IMR-90 (cell line): ENCODE measurements at regions not wholly inside any gene's neighbourhood (a gene's known extent, or its start where the extent isn't known, plus 50 kb on each side); places are given as distances from the start of the nearest gene placed in this dataset.

Experiments used
- ATAC-seq: fragments of 200-7000 bp; cut with Tn5 transposase; 2 replicates; pipeline ENCODE4 v1.9.1; 2020; ENCODE audit warnings: low read depth, mild to moderate bottlenecking, moderate library complexity
- BruUV-seq: library from RNA; stranded (reverse); fragments of 400-500 nt; replicated peaks from 2 replicates; lab custom pipeline; 2021; lab: Mats Ljungman, UMichigan
- CTCF ChIA-PET: fragments of 300-600 bp; formaldehyde crosslinking; extraction: SDS; loops from one replicate; lab custom pipeline; 2021; ENCODE audit warnings: antibody characterized with exemption; lab: Yijun Ruan, JAX
- POLR2A ChIA-PET: fragments of 300-600 bp; sonication (Branson Sonifier 250); formaldehyde crosslinking; loops from one replicate; lab custom pipeline; 2022; ENCODE audit warnings: antibody characterized with exemption; ENCODE audit not compliant: unreplicated experiment; lab: Charles Lee
- DNase-seq: peaks from one replicate; pipeline ENCODE4 v3.0.0; 2013
- H2AFZ ChIP-seq: replicated peaks from 2 replicates; pipeline ENCODE3; 2013; ENCODE audit warnings: low read length, mild to moderate bottlenecking; ENCODE audit not compliant: poor library complexity
- H2AK5ac ChIP-seq: 2 replicates; pipeline ENCODE4 v1.6.1; 2013; ENCODE audit warnings: low read depth, low read length, inconsistent platforms
- H2AK9ac ChIP-seq: replicated peaks from 2 replicates; pipeline ENCODE3; 2013; ENCODE audit warnings: mild to moderate bottlenecking, low read depth, low read length, moderate library complexity; ENCODE audit not compliant: poor library complexity
- H2BK120ac ChIP-seq: 2 replicates; pipeline ENCODE4 v1.6.1; 2013; ENCODE audit warnings: low read depth, low read length, inconsistent platforms
- H2BK15ac ChIP-seq: 3 replicates; pipeline ENCODE4 v1.6.1; 2013; ENCODE audit warnings: low read depth, low read length, inconsistent platforms
- H2BK20ac ChIP-seq: 2 replicates; pipeline ENCODE4 v1.6.1; 2013; ENCODE audit warnings: low read depth, mild to moderate bottlenecking, inconsistent platforms, low read length, moderate library complexity
- H2BK5ac ChIP-seq: 2 replicates; pipeline ENCODE4 v1.6.1; 2013; ENCODE audit warnings: mild to moderate bottlenecking, low read depth, low read length, inconsistent platforms; ENCODE audit not compliant: poor library complexity, severe bottlenecking
- H3K14ac ChIP-seq: replicated peaks from 2 replicates; pipeline ENCODE4 v1.6.1; 2013; ENCODE audit warnings: low read depth, low read length, inconsistent platforms
- H3K18ac ChIP-seq: 2 replicates; pipeline ENCODE4 v1.6.1; 2013; ENCODE audit warnings: low read depth, low read length, control low read depth
- H3K23ac ChIP-seq: 2 replicates; pipeline ENCODE4 v1.6.1; 2013; ENCODE audit warnings: low read depth, low read length, inconsistent platforms
- H3K27ac ChIP-seq: 2 replicates; pipeline ENCODE4 v1.5.1; 2013; ENCODE audit warnings: mild to moderate bottlenecking, control low read depth, low read length; ENCODE audit not compliant: insufficient read depth
- H3K27me3 ChIP-seq: 2 replicates; pipeline ENCODE4 v1.6.1; 2013; ENCODE audit warnings: low read length; ENCODE audit not compliant: control insufficient read depth, insufficient read depth
- H3K36me3 ChIP-seq: 2 replicates; pipeline ENCODE4 v1.6.1; 2013; ENCODE audit warnings: low read length, mixed read lengths; ENCODE audit not compliant: control insufficient read depth, insufficient read depth
- H3K4ac ChIP-seq: 2 replicates; pipeline ENCODE4 v1.6.1; 2013; ENCODE audit warnings: low read depth, low read length, inconsistent platforms
- H3K4me1 ChIP-seq: 2 replicates; pipeline ENCODE4 v1.6.1; 2013; ENCODE audit warnings: low read length, mixed read lengths; ENCODE audit not compliant: control insufficient read depth, insufficient read depth
- H3K4me2 ChIP-seq: 2 replicates; pipeline ENCODE4 v1.6.1; 2013; ENCODE audit warnings: low read depth, mild to moderate bottlenecking, control low read depth, low read length, moderate library complexity
- H3K4me3 ChIP-seq: 2 replicates; pipeline ENCODE4 v1.5.1; 2013; ENCODE audit warnings: low read depth, mild to moderate bottlenecking, control low read depth, low read length, moderate library complexity; ENCODE audit not compliant: insufficient read depth
- H3K56ac ChIP-seq: 2 replicates; pipeline ENCODE4 v1.6.1; 2013; ENCODE audit warnings: low read length, inconsistent platforms; ENCODE audit not compliant: insufficient read depth; ENCODE audit errors: extremely low read depth
- H3K79me1 ChIP-seq, 2 experiments: 2 replicates each; pipeline ENCODE4 v1.6.1; 2013; ENCODE audit warnings: low read length in 2 of 2, inconsistent platforms in 1 of 2, low read depth in 1 of 2
- H3K9ac ChIP-seq: 2 replicates; pipeline ENCODE4 v1.6.1; 2013; ENCODE audit warnings: low read depth, low read length, control low read depth
- H3K9me1 ChIP-seq: 2 replicates; pipeline ENCODE4 v1.6.1; 2013; ENCODE audit warnings: low read length, inconsistent platforms; ENCODE audit not compliant: insufficient read depth
- H3K9me3 ChIP-seq: 2 replicates; pipeline ENCODE4 v1.6.1; 2013; ENCODE audit warnings: low read length; ENCODE audit not compliant: control insufficient read depth, insufficient read depth
- H4K20me1 ChIP-seq: 2 replicates; pipeline ENCODE4 v1.6.1; 2013; ENCODE audit warnings: low read length, inconsistent platforms; ENCODE audit not compliant: insufficient read depth
- H4K5ac ChIP-seq: 2 replicates; pipeline ENCODE4 v1.6.1; 2013; ENCODE audit warnings: mild to moderate bottlenecking, low read depth, low read length, control low read depth
- H4K8ac ChIP-seq, 2 experiments: 2 replicates each; pipeline ENCODE4 v1.6.1; 2013; ENCODE audit warnings: low read depth in 2 of 2, low read length in 2 of 2, control low read depth in 1 of 2, inconsistent platforms in 1 of 2
- H4K91ac ChIP-seq: 2 replicates; pipeline ENCODE4 v1.6.1; 2013; ENCODE audit warnings: low read depth, low read length, inconsistent platforms; ENCODE audit not compliant: insufficient read depth
- CEBPB ChIP-seq: IDR thresholded peaks from 2 replicates; pipeline ENCODE4 v1.6.1; 2012; ENCODE audit warnings: low read depth, low read length, improper control_type of control experiment
- CHD1 ChIP-seq: IDR thresholded peaks from 2 replicates; pipeline ENCODE4 v1.6.1; 2012; ENCODE audit warnings: low read depth, low read length, improper control_type of control experiment
- CTCF ChIP-seq: conservative IDR thresholded peaks from 2 replicates; pipeline ENCODE4 v1.5.1; 2012; ENCODE audit warnings: mild to moderate bottlenecking, low read depth, low read length, improper control_type of control experiment
- ELK1 ChIP-seq: fragments of 150-350 bp; IDR thresholded peaks from 2 replicates; pipeline ENCODE4 v1.6.1; 2016; ENCODE audit warnings: low read depth, mild to moderate bottlenecking, low read length, moderate library complexity, borderline replicate concordance
- FOS ChIP-seq: fragments of 150-350 bp; IDR thresholded peaks from 2 replicates; pipeline ENCODE4 v1.6.1; 2016; ENCODE audit warnings: low read depth, low read length
- MAFK ChIP-seq: IDR thresholded peaks from 2 replicates; pipeline ENCODE4 v1.6.1; 2012; ENCODE audit warnings: low read depth, low read length, improper control_type of control experiment
- MAZ ChIP-seq: IDR thresholded peaks from 2 replicates; pipeline ENCODE4 v1.6.1; 2012; ENCODE audit warnings: low read depth, mild to moderate bottlenecking, low read length, improper control_type of control experiment, moderate library complexity, borderline replicate concordance
- MXI1 ChIP-seq: IDR thresholded peaks from 2 replicates; pipeline ENCODE4 v1.6.1; 2012; ENCODE audit warnings: low read depth, mild to moderate bottlenecking, low read length, moderate library complexity, borderline replicate concordance
- NFE2L2 ChIP-seq: fragments of 150-350 bp; IDR thresholded peaks from 2 replicates; pipeline ENCODE4 v1.6.1; 2016; ENCODE audit warnings: low read depth, mild to moderate bottlenecking, low read length
- RCOR1 ChIP-seq: IDR thresholded peaks from 2 replicates; pipeline ENCODE4 v1.6.1; 2012; ENCODE audit warnings: mild to moderate bottlenecking, low read length, improper control_type of control experiment; ENCODE audit not compliant: insufficient replicate concordance
- SMC3 ChIP-seq: fragments of 150-350 bp; IDR thresholded peaks from 2 replicates; pipeline ENCODE4 v1.6.1; 2016; ENCODE audit warnings: low read depth, mild to moderate bottlenecking, antibody characterized with exemption, low read length, moderate library complexity
- WGBS, 2 experiments: methylation state at CpG; one replicate each; pipeline versions ENCODE4 v1.1.5 to v1.1.7; 2013; ENCODE audit warnings: missing lambda C conversion rate in 2 of 2; ENCODE audit not compliant: insufficient read length in 1 of 2; ENCODE audit errors: extremely low coverage in 2 of 2; 5-methylcytosine and 5-hydroxymethylcytosine counted together
- dilution Hi-C: fragments of 300-500 bp; cut with HindIII; formaldehyde crosslinking; loops from one replicate; pipeline ENCODE4 v1.14.3; 2018; ENCODE audit warnings: low sequenced_read_pairs; ENCODE audit not compliant: unreplicated experiment
- in situ Hi-C: fragments of 300-500 bp; cut with MboI; formaldehyde crosslinking; loops from 3 replicates; pipeline ENCODE4 v1.14.3; 2019; ENCODE audit warnings: low sequenced_read_pairs, inconsistent platforms, mixed read lengths
- intact Hi-C: fragments of 100-400 bp; cut with micrococcal nuclease; formaldehyde crosslinking; loops from 2 replicates; pipeline ENCODE4 v1.10.0; 2022

- Histone ChIP-seq H3K9me3 (no peaks in the 10 kb centered on the region), H3K4me3 (no peak overlapping the region), H4K91ac (peak overlapping the region; percentile 62), H3K56ac (no peak overlapping the region), H3K36me3 (no peaks in the 10 kb centered on the region), H3K4ac (peak overlapping the region; percentile 53), H3K27me3 (no peaks in the 10 kb centered on the region), H3K4me2 (no peak overlapping the region), H4K20me1 (no peaks in the 10 kb centered on the region), H2BK15ac (peak overlapping the region; percentile 77; the same call in 2 of the 3 replicates), H4K5ac (peak overlapping the region; percentile 62; the same call in 1 of the 2 replicates), H2AK9ac (no peak overlapping the region), H2BK5ac (peak overlapping the region; percentile 28), H3K18ac (peak overlapping the region; percentile 4), H3K79me1 (no peaks in the 10 kb centered on the region), H2BK20ac (peak overlapping the region; percentile 79), H3K27ac (peak overlapping the region; percentile 24; the same call in 1 of the 2 replicates), H3K9ac (no peak overlapping the region), H3K14ac (peak overlapping the region; percentile 67), H2AK5ac (peak overlapping the region; percentile 55), H2BK120ac (peak overlapping the region; percentile 73; the same call in 1 of the 2 replicates), H3K23ac (peak overlapping the region; percentile 43), H3K4me1 (peaks cover 3% of the 10 kb centered on the region), H2AFZ (peak overlapping the region; percentile 80), H3K9me1 (peaks cover 4% of the 10 kb centered on the region; the same call in 1 of the 2 replicates), H4K8ac (peak overlapping the region; percentile 65 to 70; a peak in 3 of 4 replicates)
- no peak for TF ChIP-seq ELK1
- no peak for TF ChIP-seq MAZ
- no peak for TF ChIP-seq MAFK
- TF ChIP-seq CTCF = no peak
- TF ChIP-seq NFE2L2 = no peak
- TF ChIP-seq SMC3 = no peak
- no peak for TF ChIP-seq CEBPB
- no peak for TF ChIP-seq CHD1
- no peak for TF ChIP-seq MXI1
- no peak for TF ChIP-seq FOS
- no peak for TF ChIP-seq RCOR1
- in situ Hi-C loops (no loop called here), dilution Hi-C loops (no loop called here), intact Hi-C loops (no loop called here)
- CTCF ChIA-PET = no interaction called here
- no TSS peak for BruUV-seq
- DNase-seq (no peak), ATAC-seq (no peak)
- no CpG with 5 or more reads among the region's 7 CpGs for WGBS, 2 experiments
- POLR2A ChIA-PET = interaction anchor here (0.6 kb wide), 1 partner anchor 114 kb away, joined by 3 read pairs; no protein-coding TSS in a partner anchor
These were observed 374.6 kb upstream of the USP24 start for GRCh38 chr1:55589671-55590297.
